ENCODE measurements at regions not wholly inside any gene's neighbourhood (a gene's known extent, or its start where the extent isn't known, plus 50 kb on each side); places are given as distances from the start of the nearest gene placed in this dataset.

GRCh38 chr5:120254385-120254784 is 209.7 kb upstream of the PRR16 start:
- TF ChIP-seq CTCF (IDR thresholded peaks at IDR 0.05) (no peak), POLR2A (IDR thresholded peaks at IDR 0.05) (no peak)
